Omental fat pad (tissue), 3 donors: ENCODE measurements at regions not wholly inside any gene's neighbourhood (a gene's known extent, or its start where the extent isn't known, plus 50 kb on each side); places are given as distances from the start of the nearest gene placed in this dataset.

Experiments used
- ATAC-seq: fragments of 150-250 bp; one replicate; pipeline ENCODE4 v1.9.1; 2016; ENCODE audit warnings: mild to moderate bottlenecking, moderate library complexity; ENCODE audit not compliant: low FRiP score
- DNase-seq: peaks from one replicate; pipeline ENCODE4 v3.0.0-alpha.2; 2019; ENCODE audit warnings: low spot score
- TF ChIP-seq, protein P1 (sequence below), 3 donors: fragments of 450-650 bp; IDR thresholded peaks; one replicate each; pipeline ENCODE4 v1.5.1; 2016 to 2017; ENCODE audit warnings: antibody characterized with exemption in 3 of 3, mild to moderate bottlenecking in 3 of 3, moderate library complexity in 2 of 3

DNA sequence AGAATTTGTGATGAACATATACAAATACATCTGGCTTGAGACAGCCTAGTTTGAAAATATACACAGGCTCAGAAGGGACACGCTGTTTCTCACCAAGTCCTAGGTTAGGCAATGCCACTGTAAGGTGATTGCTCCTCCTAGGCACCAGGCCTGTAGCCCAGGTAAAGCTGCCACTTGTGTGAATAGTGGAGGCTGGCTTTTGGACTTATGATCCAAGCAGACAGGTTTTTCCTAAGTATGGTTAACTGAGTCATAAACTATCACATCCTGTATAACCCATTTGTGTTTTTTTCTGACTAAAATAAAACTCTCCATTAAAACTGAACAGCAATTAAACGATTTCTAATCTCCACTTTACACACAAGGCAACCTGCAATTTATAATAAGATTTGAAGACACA is 81.0 kb downstream of the SEMA4F start:
- no peak for ATAC-seq
- no peak for DNase-seq
- TF ChIP-seq, protein P1, sequence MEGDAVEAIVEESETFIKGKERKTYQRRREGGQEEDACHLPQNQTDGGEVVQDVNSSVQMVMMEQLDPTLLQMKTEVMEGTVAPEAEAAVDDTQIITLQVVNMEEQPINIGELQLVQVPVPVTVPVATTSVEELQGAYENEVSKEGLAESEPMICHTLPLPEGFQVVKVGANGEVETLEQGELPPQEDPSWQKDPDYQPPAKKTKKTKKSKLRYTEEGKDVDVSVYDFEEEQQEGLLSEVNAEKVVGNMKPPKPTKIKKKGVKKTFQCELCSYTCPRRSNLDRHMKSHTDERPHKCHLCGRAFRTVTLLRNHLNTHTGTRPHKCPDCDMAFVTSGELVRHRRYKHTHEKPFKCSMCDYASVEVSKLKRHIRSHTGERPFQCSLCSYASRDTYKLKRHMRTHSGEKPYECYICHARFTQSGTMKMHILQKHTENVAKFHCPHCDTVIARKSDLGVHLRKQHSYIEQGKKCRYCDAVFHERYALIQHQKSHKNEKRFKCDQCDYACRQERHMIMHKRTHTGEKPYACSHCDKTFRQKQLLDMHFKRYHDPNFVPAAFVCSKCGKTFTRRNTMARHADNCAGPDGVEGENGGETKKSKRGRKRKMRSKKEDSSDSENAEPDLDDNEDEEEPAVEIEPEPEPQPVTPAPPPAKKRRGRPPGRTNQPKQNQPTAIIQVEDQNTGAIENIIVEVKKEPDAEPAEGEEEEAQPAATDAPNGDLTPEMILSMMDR (IDR thresholded peaks at IDR 0.05): no peak

DNA sequence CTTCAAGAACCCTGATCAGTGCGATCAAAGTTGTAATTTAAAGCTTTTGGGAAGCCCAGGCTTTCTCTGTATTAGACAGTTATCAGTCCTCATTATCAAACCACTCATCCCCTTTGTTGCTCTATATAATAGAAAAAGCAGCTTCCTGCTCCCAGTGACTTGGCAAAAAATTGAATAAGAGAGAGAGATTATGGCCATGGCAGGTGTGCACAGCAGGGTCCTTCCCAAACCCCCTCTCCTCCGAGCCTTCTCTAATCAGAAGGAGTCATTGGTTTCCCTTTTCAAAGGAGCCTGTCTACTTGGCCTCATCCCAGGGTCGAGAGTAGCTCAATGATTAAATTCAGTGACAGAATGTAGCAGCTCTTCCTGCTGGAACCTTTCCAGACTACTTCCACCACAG is 81.5 kb downstream of the SEMA4F start:
- TF ChIP-seq, protein P1 (IDR thresholded peaks at IDR 0.05): no peak
- DNase-seq (no peak), ATAC-seq (no peak)

DNA sequence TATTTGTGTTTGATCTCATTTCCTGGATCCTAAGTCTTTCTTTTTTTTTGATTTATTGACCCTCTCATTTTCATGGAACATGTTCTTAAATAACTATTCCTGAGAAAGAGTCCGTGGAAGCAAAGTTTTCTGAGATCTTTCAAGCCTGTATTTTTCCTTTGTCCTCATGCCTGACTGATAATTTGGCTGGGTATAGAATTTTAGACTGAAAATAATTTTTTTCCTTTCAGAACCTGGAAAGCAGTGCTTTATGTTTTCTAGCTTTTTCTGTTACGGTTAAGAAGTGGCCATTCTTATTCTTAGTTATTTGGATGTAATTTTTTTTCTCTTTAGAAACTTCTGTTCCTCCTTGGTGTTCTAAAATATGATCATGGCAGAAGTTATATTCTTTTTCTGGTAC is 82.5 kb downstream of the SEMA4F start:
- TF ChIP-seq, protein P1 (IDR thresholded peaks at IDR 0.05): no peak
- ATAC-seq (no peak), DNase-seq (no peak)

DNA sequence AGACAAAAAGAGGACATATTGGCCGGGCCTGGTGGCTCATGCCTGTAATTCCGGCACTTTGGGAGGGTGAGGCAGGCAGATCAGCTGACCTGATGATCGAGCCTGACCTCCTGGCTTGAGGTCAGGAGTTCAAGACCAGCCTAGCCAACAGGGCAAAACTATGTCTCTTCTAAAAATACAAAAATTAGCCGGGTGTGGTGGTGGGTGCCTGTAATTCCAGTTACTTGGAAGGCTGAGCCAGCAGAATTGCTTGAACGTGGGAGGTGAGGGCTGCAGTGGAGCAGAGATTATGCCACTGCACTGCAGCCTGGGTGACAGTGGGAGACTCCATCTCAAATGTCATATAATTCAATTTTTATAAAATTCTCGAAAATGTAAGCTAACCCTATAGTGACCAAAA is 84.5 kb downstream of the SEMA4F start:
- TF ChIP-seq, protein P1 (IDR thresholded peaks at IDR 0.05): no peak
- ATAC-seq (no peak), DNase-seq (no peak)

DNA sequence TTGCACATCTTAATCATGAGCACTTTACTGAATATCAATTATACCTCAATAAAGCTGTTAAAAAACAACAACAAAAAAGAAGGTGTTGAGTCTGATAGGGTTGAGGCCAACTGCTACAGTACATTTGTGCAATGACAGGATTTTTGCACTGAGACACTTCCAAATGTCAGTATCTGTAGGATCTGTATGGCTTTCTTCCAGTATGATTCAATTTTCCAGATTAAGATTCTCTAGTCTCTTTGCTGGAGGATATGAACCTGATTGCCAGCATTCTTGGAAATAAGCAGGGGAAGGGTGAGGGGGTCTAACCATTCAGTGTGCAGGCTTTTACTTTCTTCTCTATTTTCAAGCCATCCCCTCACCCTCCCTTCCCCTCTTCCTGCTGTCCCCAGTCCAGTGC is 85.1 kb downstream of the SEMA4F start:
- TF ChIP-seq, protein P1 (IDR thresholded peaks at IDR 0.05): no peak
- ATAC-seq (no peak), DNase-seq (no peak)

DNA sequence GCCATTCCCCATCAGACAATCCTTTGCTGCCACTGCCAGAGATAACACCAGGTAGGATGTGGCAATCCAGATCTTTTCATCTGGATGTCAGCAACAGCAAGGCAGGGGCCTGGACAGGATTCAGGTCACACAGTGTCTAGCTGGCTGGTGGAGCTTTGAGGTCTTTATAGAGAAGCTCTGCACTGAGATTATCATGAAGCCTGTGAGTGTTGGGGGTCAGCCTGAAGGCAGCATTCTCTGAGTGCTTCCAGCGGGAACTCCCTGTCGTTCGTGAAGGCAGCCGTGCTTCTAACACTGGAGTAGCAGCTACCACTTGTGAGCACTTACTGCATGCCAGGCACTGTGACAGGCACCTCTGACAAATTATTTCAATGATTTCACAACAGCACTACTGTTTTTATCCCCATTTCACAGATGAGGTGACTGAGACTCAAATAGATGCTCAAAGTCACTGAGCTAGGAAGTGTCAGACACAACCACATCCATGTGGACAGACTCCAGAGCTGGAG is 85.7 kb downstream of the SEMA4F start:
- ATAC-seq (no peak), DNase-seq (no peak)
- TF ChIP-seq, protein P1 (IDR thresholded peaks at IDR 0.05): no peak

DNA sequence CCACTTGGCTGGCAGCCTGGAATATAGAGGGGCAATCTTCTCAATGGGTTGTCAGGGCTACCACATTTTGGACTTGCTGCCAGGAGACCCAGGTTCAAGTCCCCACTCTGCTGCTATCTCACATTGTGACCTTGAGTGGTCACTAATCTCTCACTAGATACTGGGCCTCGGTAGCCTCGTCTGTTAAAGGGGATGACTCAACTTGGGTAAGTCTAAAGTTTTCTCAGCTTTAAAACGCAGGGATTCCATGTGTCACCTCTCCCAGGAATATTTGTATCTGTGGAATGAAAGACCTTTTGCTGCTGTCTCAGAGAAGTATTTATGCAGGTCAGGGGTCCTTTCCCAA is 86.3 kb downstream of the SEMA4F start:
- ATAC-seq (peak; percentile 41), DNase-seq (no peak)
- TF ChIP-seq, protein P1 (IDR thresholded peaks at IDR 0.05): no peak
